Tibial artery (tissue), 4 donors: ENCODE measurements at regions not wholly inside any gene's neighbourhood (a gene's known extent, or its start where the extent isn't known, plus 50 kb on each side); places are given as distances from the start of the nearest gene placed in this dataset.

Source experiments
- DNase-seq, 2 donors: peaks; one replicate each; pipeline ENCODE4 v3.0.0-alpha.2; 2019
- H3K27ac ChIP-seq, 2 donors: fragments of 200-600 bp; sonication (generic) in 1 of 2; 1 replicate in 1 of 2; 2 replicates in 1 of 2; pipeline ENCODE4 v1.5.1; 2018 to 2019; ENCODE audit warnings: mild to moderate bottlenecking in 1 of 2
- H3K27me3 ChIP-seq, 2 donors: fragments of 200-600 bp; sonication (generic) in 1 of 2; one replicate each; pipeline versions ENCODE4 v1.5.1 to v1.6.0; 2016 to 2019
- H3K36me3 ChIP-seq, 3 donors: fragments of 200-600 bp; sonication (generic) in 2 of 3; one replicate each; pipeline ENCODE4 v1.5.1; 2016 to 2019; ENCODE audit warnings: mild to moderate bottlenecking in 2 of 3
- H3K4me1 ChIP-seq, 4 donors: fragments of 200-600 bp; sonication (generic) in 2 of 4; 1 replicate in 3 of 4; 2 replicates in 1 of 4; pipeline ENCODE4 v1.5.1; 2016 to 2019
- H3K4me3 ChIP-seq, 2 donors: fragments of 200-600 bp; sonication (generic) in 1 of 2; 1 replicate in 1 of 2; 2 replicates in 1 of 2; pipeline ENCODE4 v1.5.1; 2018 to 2019; ENCODE audit warnings: mild to moderate bottlenecking in 2 of 2
- H3K9me3 ChIP-seq, 3 donors: fragments of 200-600 bp; sonication (generic) in 1 of 3; one replicate each; pipeline ENCODE4 v1.5.1; 2016 to 2019
- CTCF ChIP-seq, 2 experiments: fragments of 200-600 bp in 1 of 2; fragments of 450-650 bp in 1 of 2; IDR thresholded peaks; one replicate each; pipeline ENCODE4 v1.5.1; 2017 to 2019; ENCODE audit warnings: antibody characterized with exemption in 2 of 2, mild to moderate bottlenecking in 1 of 2, moderate library complexity in 1 of 2
- intact Hi-C: fragments of 100-400 bp; cut with DNase I; formaldehyde crosslinking; loops from one replicate; pipeline ENCODE4 v1.15.0; 2023; ENCODE audit warnings: low total_unique reads

- Histone ChIP-seq H3K4me1 (no peaks in the 10 kb centered on the region), H3K27me3 (no peaks in the 10 kb centered on the region), H3K27ac (no peak overlapping the region), H3K9me3 (no peaks in the 10 kb centered on the region), H3K36me3 (no peaks in the 10 kb centered on the region), H3K4me3 (no peak overlapping the region)
- no peak for DNase-seq
- intact Hi-C loops: no loop called here
- no peak for TF ChIP-seq CTCF (IDR thresholded peaks at IDR 0.05)
Observed at GRCh38 chr18:39596891-39597290, 2031.3 kb upstream of the CELF4 start.

- H3K27ac ChIP-seq: no peak overlapping the region
- TF ChIP-seq CTCF (IDR thresholded peaks at IDR 0.05): no peak
- H3K4me1 ChIP-seq: no peaks in the 10 kb centered on the region
- intact Hi-C loops: no loop called here
- no peak for DNase-seq
- no peaks in the 10 kb centered on the region for H3K36me3 ChIP-seq
- H3K4me3 ChIP-seq: no peak overlapping the region
- H3K9me3 ChIP-seq: no peaks in the 10 kb centered on the region
- H3K27me3 ChIP-seq: no peaks in the 10 kb centered on the region
Observed at GRCh38 chr18:39596221-39596620, 2030.6 kb upstream of the CELF4 start.

- no peaks in the 10 kb centered on the region for H3K4me1 ChIP-seq
- H3K36me3 ChIP-seq: no peaks in the 10 kb centered on the region
- no peaks in the 10 kb centered on the region for H3K27me3 ChIP-seq
- H3K4me3 ChIP-seq: no peak overlapping the region
- no peak overlapping the region for H3K27ac ChIP-seq
- intact Hi-C loops: no loop called here
- DNase-seq: no peak
- TF ChIP-seq CTCF (IDR thresholded peaks at IDR 0.05): no peak
- no peaks in the 10 kb centered on the region for H3K9me3 ChIP-seq
Observed at GRCh38 chr18:39594206-39594605, 2028.6 kb upstream of the CELF4 start.

GRCh38 chr18:39591649-39592048 lies 2026.1 kb upstream of the CELF4 start:
- no peaks in the 10 kb centered on the region for H3K9me3 ChIP-seq
- TF ChIP-seq CTCF (IDR thresholded peaks at IDR 0.05): no peak
- H3K27ac ChIP-seq: no peak overlapping the region
- no peaks in the 10 kb centered on the region for H3K27me3 ChIP-seq
- H3K4me1 ChIP-seq: no peaks in the 10 kb centered on the region
- H3K36me3 ChIP-seq: no peaks in the 10 kb centered on the region
- no peak overlapping the region for H3K4me3 ChIP-seq
- DNase-seq: no peak
- intact Hi-C loops: no loop called here

GRCh38 chr18:39589496-39589895 lies 2023.9 kb upstream of the CELF4 start:
- Histone ChIP-seq H3K4me3 (no peak overlapping the region), H3K36me3 (no peaks in the 10 kb centered on the region), H3K4me1 (no peaks in the 10 kb centered on the region), H3K27ac (no peak overlapping the region), H3K9me3 (no peaks in the 10 kb centered on the region), H3K27me3 (no peaks in the 10 kb centered on the region)
- no peak for DNase-seq
- intact Hi-C loops: no loop called here
- no peak for TF ChIP-seq CTCF (IDR thresholded peaks at IDR 0.05)

GRCh38 chr18:39587586-39587985 lies 2022.0 kb upstream of the CELF4 start:
- no peak overlapping the region for H3K27ac ChIP-seq
- H3K4me1 ChIP-seq: no peaks in the 10 kb centered on the region
- H3K9me3 ChIP-seq: no peaks in the 10 kb centered on the region
- H3K4me3 ChIP-seq: no peak overlapping the region
- no peaks in the 10 kb centered on the region for H3K27me3 ChIP-seq
- TF ChIP-seq CTCF (IDR thresholded peaks at IDR 0.05): no peak
- H3K36me3 ChIP-seq: no peaks in the 10 kb centered on the region
- no peak for DNase-seq
- intact Hi-C loops: no loop called here
